Stimulated activated CD8-positive, alpha-beta memory T cell treated with anti-CD3 and anti-CD28 coated beads, Interleukin-4, amount 100 ng/mL, for 48 hours (primary cell): ENCODE measurements at regions not wholly inside any gene's neighbourhood (a gene's known extent, or its start where the extent isn't known, plus 50 kb on each side); places are given as distances from the start of the nearest gene placed in this dataset.
A peak's percentile ranks its signal among the peaks of the same experiment; 100 is the strongest.
"Not testable (repeated sequence)": the region's sequence is repeated elsewhere in the genome, so short reads cannot be mapped to it uniquely, and the experiment has no call there.

Experiments used
- DNase-seq: peaks from one replicate; pipeline ENCODE4 v3.0.0-alpha.2; 2020

GRCh38 chr1:148432318-148432717 lies 50.8 kb downstream of the PPIAL4G start:
- not testable (repeated sequence) for DNase-seq

- not testable (repeated sequence) for DNase-seq
These were observed 53.2 kb downstream of the PPIAL4G start for GRCh38 chr1:148429856-148430255.

GRCh38 chr1:148426940-148427611 lies 56.0 kb downstream of the PPIAL4G start:
- peak; percentile 58 for DNase-seq

GRCh38 chr1:148426385-148426784 lies 56.7 kb downstream of the PPIAL4G start:
- not testable (repeated sequence) for DNase-seq

GRCh38 chr1:148424143-148425003 lies 58.7 kb downstream of the PPIAL4G start:
- not testable (repeated sequence) for DNase-seq

- not testable (repeated sequence) for DNase-seq
These were observed 60.2 kb downstream of the PPIAL4G start for GRCh38 chr1:148422921-148423320.

GRCh38 chr1:148417241-148417640 lies 65.9 kb downstream of the PPIAL4G start:
- not testable (repeated sequence) for DNase-seq

- DNase-seq = not testable (repeated sequence)
These were observed 69.7 kb downstream of the PPIAL4G start for GRCh38 chr1:148413385-148413784.

GRCh38 chr1:148404786-148405568 lies 78.1 kb downstream of the PPIAL4G start:
- not testable (repeated sequence) for DNase-seq

GRCh38 chr1:148403925-148404324 lies 79.2 kb downstream of the PPIAL4G start:
- DNase-seq = not testable (repeated sequence)

- DNase-seq = not testable (repeated sequence)
These were observed 80.0 kb downstream of the PPIAL4G start for GRCh38 chr1:148403085-148403456.

- DNase-seq = peak; percentile 90
These were observed 80.7 kb downstream of the PPIAL4G start for GRCh38 chr1:148402152-148403084.

GRCh38 chr1:148397516-148397915 lies 85.6 kb downstream of the PPIAL4G start:
- DNase-seq = not testable (repeated sequence)

- not testable (repeated sequence) for DNase-seq
These were observed 90.6 kb downstream of the PPIAL4G start for GRCh38 chr1:148392505-148392904.

- not testable (repeated sequence) for DNase-seq
These were observed 91.8 kb downstream of the PPIAL4G start for GRCh38 chr1:148391323-148391722.

- DNase-seq = no peak
These were observed 94.1 kb downstream of the PPIAL4G start for GRCh38 chr1:148389027-148389339.

- peak; percentile 91 for DNase-seq
These were observed 94.7 kb downstream of the PPIAL4G start for GRCh38 chr1:148388260-148389026.

GRCh38 chr1:148387949-148388259 lies 95.2 kb downstream of the PPIAL4G start:
- peak; percentile 57 for DNase-seq

GRCh38 chr1:148387122-148387948 lies 95.8 kb downstream of the PPIAL4G start:
- DNase-seq = not testable (repeated sequence)

- DNase-seq = no peak
These were observed 96.5 kb downstream of the PPIAL4G start for GRCh38 chr1:148386617-148387016.

GRCh38 chr1:148386031-148386398 lies 97.1 kb downstream of the PPIAL4G start:
- not testable (repeated sequence) for DNase-seq
